GM19324 (cell line): ENCODE measurements at regions not wholly inside any gene's neighbourhood (a gene's known extent, or its start where the extent isn't known, plus 50 kb on each side); places are given as distances from the start of the nearest gene placed in this dataset.

Experiments
- ATAC-seq: cut with Tn5 transposase; IDR thresholded peaks from one replicate; pipeline ENCODE4 v1.9.1; 2021; ENCODE audit warnings: mild to moderate bottlenecking, moderate library complexity; ENCODE audit not compliant: unreplicated experiment, low FRiP score

GRCh38 chr9:82208741-82209450 lies 220.3 kb downstream of the SPATA31D1 start:
- no peak for ATAC-seq

- no peak for ATAC-seq
Observed at GRCh38 chr9:82209797-82210470, 221.4 kb downstream of the SPATA31D1 start.

- ATAC-seq: no peak
Observed at GRCh38 chr9:82212885-82213284, 224.3 kb downstream of the SPATA31D1 start.

GRCh38 chr9:82216435-82216834 lies 227.9 kb downstream of the SPATA31D1 start:
- no peak for ATAC-seq

- ATAC-seq: no peak
Observed at GRCh38 chr9:82223442-82223841, 234.9 kb downstream of the SPATA31D1 start.

- no peak for ATAC-seq
Observed at GRCh38 chr9:82231411-82231810, 242.8 kb downstream of the SPATA31D1 start.

GRCh38 chr9:82234160-82234943 lies 245.8 kb downstream of the SPATA31D1 start:
- ATAC-seq: no peak

- ATAC-seq: no peak
Observed at GRCh38 chr9:82242285-82242963, 253.9 kb downstream of the SPATA31D1 start.

- no peak for ATAC-seq
Observed at GRCh38 chr9:82247318-82247717, 258.7 kb downstream of the SPATA31D1 start.

- no peak for ATAC-seq
Observed at GRCh38 chr9:82252116-82252515, 263.5 kb downstream of the SPATA31D1 start.

- ATAC-seq: no peak
Observed at GRCh38 chr9:82254646-82255367, 266.2 kb downstream of the SPATA31D1 start.

- no peak for ATAC-seq
Observed at GRCh38 chr9:82255481-82256176, 267.1 kb downstream of the SPATA31D1 start.

GRCh38 chr9:82260691-82261090 lies 272.1 kb downstream of the SPATA31D1 start:
- no peak for ATAC-seq

- ATAC-seq: no peak
Observed at GRCh38 chr9:82263619-82264018, 275.0 kb downstream of the SPATA31D1 start.

- no peak for ATAC-seq
Observed at GRCh38 chr9:82271106-82271561, 282.6 kb downstream of the SPATA31D1 start.

GRCh38 chr9:82273121-82273520 lies 284.5 kb downstream of the SPATA31D1 start:
- no peak for ATAC-seq

- ATAC-seq: no peak
Observed at GRCh38 chr9:82275258-82275927, 286.8 kb downstream of the SPATA31D1 start.

- ATAC-seq: no peak
Observed at GRCh38 chr9:82281066-82281465, 292.5 kb downstream of the SPATA31D1 start.

- no peak for ATAC-seq
Observed at GRCh38 chr9:82284758-82285157, 296.2 kb downstream of the SPATA31D1 start.
